ENCODE measurements at regions not wholly inside any gene's neighbourhood (a gene's known extent, or its start where the extent isn't known, plus 50 kb on each side); places are given as distances from the start of the nearest gene placed in this dataset.

- Mint-ChIP-seq H3K27ac (ENCODE audit: unreplicated experiment) (no peak overlapping the region), H3K4me3 (ENCODE audit: unreplicated experiment) (no peak overlapping the region), H3K4me1 (ENCODE audit: unreplicated experiment) (peaks cover 6% of the 10 kb centered on the region), H3K36me3 (ENCODE audit: low read depth, unreplicated experiment) (no peaks in the 10 kb centered on the region), H3K27me3 (ENCODE audit: unreplicated experiment) (no peaks in the 10 kb centered on the region), H3K9me3 (ENCODE audit: unreplicated experiment) (no peaks in the 10 kb centered on the region)
- TF ChIP-seq, protein P1, sequence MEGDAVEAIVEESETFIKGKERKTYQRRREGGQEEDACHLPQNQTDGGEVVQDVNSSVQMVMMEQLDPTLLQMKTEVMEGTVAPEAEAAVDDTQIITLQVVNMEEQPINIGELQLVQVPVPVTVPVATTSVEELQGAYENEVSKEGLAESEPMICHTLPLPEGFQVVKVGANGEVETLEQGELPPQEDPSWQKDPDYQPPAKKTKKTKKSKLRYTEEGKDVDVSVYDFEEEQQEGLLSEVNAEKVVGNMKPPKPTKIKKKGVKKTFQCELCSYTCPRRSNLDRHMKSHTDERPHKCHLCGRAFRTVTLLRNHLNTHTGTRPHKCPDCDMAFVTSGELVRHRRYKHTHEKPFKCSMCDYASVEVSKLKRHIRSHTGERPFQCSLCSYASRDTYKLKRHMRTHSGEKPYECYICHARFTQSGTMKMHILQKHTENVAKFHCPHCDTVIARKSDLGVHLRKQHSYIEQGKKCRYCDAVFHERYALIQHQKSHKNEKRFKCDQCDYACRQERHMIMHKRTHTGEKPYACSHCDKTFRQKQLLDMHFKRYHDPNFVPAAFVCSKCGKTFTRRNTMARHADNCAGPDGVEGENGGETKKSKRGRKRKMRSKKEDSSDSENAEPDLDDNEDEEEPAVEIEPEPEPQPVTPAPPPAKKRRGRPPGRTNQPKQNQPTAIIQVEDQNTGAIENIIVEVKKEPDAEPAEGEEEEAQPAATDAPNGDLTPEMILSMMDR (IDR thresholded peaks at IDR 0.05; ENCODE audit: unreplicated experiment): no peak
- no peak for DNase-seq (ENCODE audit: low spot score)
Observed at GRCh38 chr2:36031471-36031870, 324.1 kb upstream of the CRIM1 start.

DNA sequence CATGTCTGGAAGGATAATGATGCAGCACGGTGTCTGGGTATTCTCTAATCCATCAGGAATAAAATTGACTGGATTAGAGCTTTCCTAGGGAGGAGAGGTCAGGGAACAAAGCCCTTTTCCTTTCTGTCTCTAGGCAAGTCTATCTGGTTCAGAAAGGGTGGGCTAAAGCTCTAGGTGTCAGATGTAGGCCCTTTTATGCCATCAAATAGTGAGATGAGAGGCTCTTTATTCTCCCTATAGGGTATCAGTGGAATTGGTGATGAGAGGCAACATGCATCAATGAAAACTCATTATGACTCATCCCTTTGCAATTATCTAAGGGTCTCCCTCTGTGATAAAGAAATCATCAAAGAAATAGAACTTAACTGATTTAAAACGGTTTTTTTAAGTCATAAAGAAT, 328.0 kb upstream of the CRIM1 start:
- Mint-ChIP-seq H3K9me3 (ENCODE audit: unreplicated experiment) (no peaks in the 10 kb centered on the region), H3K4me3 (ENCODE audit: unreplicated experiment) (no peak overlapping the region), H3K36me3 (ENCODE audit: low read depth, unreplicated experiment) (no peaks in the 10 kb centered on the region), H3K27me3 (ENCODE audit: unreplicated experiment) (no peaks in the 10 kb centered on the region), H3K4me1 (ENCODE audit: unreplicated experiment) (peaks cover 6% of the 10 kb centered on the region), H3K27ac (ENCODE audit: unreplicated experiment) (no peak overlapping the region)
- DNase-seq (ENCODE audit: low spot score): no peak
- TF ChIP-seq, protein P1 (IDR thresholded peaks at IDR 0.05; ENCODE audit: unreplicated experiment): no peak

DNA sequence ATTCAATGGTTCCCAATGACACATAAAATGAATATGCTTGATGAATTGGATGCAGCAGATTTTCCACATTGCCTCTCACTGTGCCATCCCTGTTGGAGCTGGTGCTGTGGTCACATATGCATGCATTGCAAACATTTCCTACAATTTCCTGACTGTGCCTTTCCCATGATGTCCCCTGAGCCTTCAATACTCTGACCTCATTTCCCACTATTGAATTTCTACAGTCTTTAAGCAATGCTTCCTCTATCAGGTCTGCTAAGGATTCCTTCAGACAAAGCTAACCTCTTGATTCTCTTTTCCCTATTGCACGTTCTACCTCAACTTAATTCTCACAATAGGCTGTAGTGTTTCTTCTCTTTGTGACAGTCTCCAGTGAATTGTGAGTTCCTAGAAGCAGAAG, 342.5 kb upstream of the CRIM1 start:
- Mint-ChIP-seq H3K27ac (ENCODE audit: unreplicated experiment) (no peak overlapping the region), H3K4me1 (ENCODE audit: unreplicated experiment) (peaks cover 7% of the 10 kb centered on the region), H3K4me3 (ENCODE audit: unreplicated experiment) (no peak overlapping the region), H3K36me3 (ENCODE audit: low read depth, unreplicated experiment) (no peaks in the 10 kb centered on the region), H3K9me3 (ENCODE audit: unreplicated experiment) (no peaks in the 10 kb centered on the region), H3K27me3 (ENCODE audit: unreplicated experiment) (peaks cover 4% of the 10 kb centered on the region)
- no peak for DNase-seq (ENCODE audit: low spot score)
- TF ChIP-seq, protein P1 (IDR thresholded peaks at IDR 0.05; ENCODE audit: unreplicated experiment): no peak

- H3K27ac Mint-ChIP-seq (ENCODE audit: unreplicated experiment): no peak overlapping the region
- no peaks in the 10 kb centered on the region for H3K9me3 Mint-ChIP-seq (ENCODE audit: unreplicated experiment)
- no peaks in the 10 kb centered on the region for H3K27me3 Mint-ChIP-seq (ENCODE audit: unreplicated experiment)
- H3K4me1 Mint-ChIP-seq (ENCODE audit: unreplicated experiment): peaks cover 20% of the 10 kb centered on the region
- H3K4me3 Mint-ChIP-seq (ENCODE audit: unreplicated experiment): no peak overlapping the region
- TF ChIP-seq, protein P1 (IDR thresholded peaks at IDR 0.05; ENCODE audit: unreplicated experiment): no peak
- no peaks in the 10 kb centered on the region for H3K36me3 Mint-ChIP-seq (ENCODE audit: low read depth, unreplicated experiment)
- DNase-seq (ENCODE audit: low spot score): no peak
Observed at GRCh38 chr2:36006444-36006843, 349.1 kb upstream of the CRIM1 start.

- no peak for DNase-seq (ENCODE audit: low spot score)
- TF ChIP-seq, protein P1 (IDR thresholded peaks at IDR 0.05; ENCODE audit: unreplicated experiment): no peak
- Mint-ChIP-seq H3K27ac (ENCODE audit: unreplicated experiment) (peak overlapping the region; percentile 77), H3K4me3 (ENCODE audit: unreplicated experiment) (no peak overlapping the region), H3K27me3 (ENCODE audit: unreplicated experiment) (peaks cover 3% of the 10 kb centered on the region), H3K36me3 (ENCODE audit: low read depth, unreplicated experiment) (no peaks in the 10 kb centered on the region), H3K4me1 (ENCODE audit: unreplicated experiment) (peaks cover 41% of the 10 kb centered on the region), H3K9me3 (ENCODE audit: unreplicated experiment) (no peaks in the 10 kb centered on the region)
Observed at GRCh38 chr2:36002941-36003340, 352.6 kb upstream of the CRIM1 start.
